ENCODE measurements at regions not wholly inside any gene's neighbourhood (a gene's known extent, or its start where the extent isn't known, plus 50 kb on each side); places are given as distances from the start of the nearest gene placed in this dataset.

GRCh38 chr4:26197018-26197779, 123.6 kb upstream of the RBPJ start:
- TF ChIP-seq EZH2 (IDR thresholded peaks at IDR 0.05; ENCODE audit: low read depth) (no peak), CTCF (conservative IDR thresholded peaks at IDR 0.05) (no peak)

All from PC-9 (cell line).